HG03521 (cell line): ENCODE measurements at regions not wholly inside any gene's neighbourhood (a gene's known extent, or its start where the extent isn't known, plus 50 kb on each side); places are given as distances from the start of the nearest gene placed in this dataset.

Experiments used
- ATAC-seq: cut with Tn5 transposase; IDR thresholded peaks from one replicate; pipeline ENCODE4 v1.9.1; 2021; ENCODE audit warnings: mild to moderate bottlenecking, moderate library complexity; ENCODE audit not compliant: unreplicated experiment

GRCh38 chr3:71858503-71859122 lies 73.7 kb upstream of the PROK2 start:
- ATAC-seq, result no peak

DNA sequence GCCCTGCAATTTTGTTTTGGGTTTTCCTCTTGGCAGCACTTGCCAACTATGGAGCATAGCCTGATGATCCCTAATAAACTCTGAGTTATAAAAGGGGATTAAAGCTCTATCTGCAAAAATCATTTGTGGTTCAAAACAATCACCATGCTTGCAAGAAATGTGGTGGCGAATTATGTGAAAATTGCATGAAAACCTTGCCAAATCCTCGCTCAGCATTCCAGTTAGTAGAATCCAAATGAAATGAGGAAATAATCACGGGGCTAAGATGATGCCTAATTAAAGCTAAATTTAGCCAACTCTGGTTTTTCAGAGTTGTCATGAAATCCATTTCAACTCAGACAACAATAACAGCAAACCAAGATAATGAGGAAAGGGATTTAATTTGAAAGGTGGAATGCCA lies 73.0 kb upstream of the PROK2 start:
- no peak for ATAC-seq

- ATAC-seq, result no peak
Measured at GRCh38 chr3:71854706-71855105, 69.8 kb upstream of the PROK2 start.

GRCh38 chr3:71854096-71854495 lies 69.1 kb upstream of the PROK2 start:
- no peak for ATAC-seq

DNA sequence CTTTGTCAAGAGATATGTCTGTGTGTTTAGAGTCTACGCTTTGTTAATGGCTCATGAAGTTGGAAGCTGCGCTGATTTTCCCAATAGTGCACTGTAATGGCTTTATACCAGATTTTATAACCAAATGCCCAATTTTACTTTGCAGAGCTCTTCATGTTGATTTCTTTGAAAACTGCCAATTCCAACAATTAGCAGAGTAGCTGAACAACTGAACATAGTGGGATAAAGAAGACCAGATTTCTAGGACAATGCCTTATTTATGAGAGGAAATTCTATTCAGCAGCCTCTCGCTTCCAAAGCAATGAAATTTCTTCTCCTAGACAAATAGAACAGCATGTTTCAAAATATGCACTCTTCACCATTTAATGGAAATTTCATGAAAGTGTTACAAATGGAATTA lies 66.9 kb upstream of the PROK2 start:
- no peak for ATAC-seq

DNA sequence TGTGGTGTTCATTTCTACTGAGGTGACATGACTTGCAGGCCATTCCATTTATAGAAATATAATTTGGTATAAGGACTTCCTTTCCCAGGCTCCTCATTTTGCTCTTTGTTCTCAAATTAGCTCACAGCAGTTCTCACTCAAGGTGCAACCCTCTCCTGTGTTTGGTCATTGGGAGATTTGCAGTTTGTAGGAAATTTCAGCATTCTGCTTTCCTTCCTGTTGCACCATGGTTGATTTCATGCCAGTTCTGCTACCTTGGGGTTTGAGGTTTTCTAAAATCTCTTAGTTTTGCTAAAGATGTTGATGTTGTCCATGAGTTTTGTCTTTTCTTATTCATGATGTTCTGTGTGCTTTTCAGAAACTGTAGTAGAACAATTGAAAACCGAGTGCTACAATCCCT lies 65.7 kb upstream of the PROK2 start:
- no peak for ATAC-seq

GRCh38 chr3:71849681-71850080 lies 64.7 kb upstream of the PROK2 start:
- no peak for ATAC-seq

- ATAC-seq, result no peak
Measured at GRCh38 chr3:71847794-71848193, 62.8 kb upstream of the PROK2 start.

DNA sequence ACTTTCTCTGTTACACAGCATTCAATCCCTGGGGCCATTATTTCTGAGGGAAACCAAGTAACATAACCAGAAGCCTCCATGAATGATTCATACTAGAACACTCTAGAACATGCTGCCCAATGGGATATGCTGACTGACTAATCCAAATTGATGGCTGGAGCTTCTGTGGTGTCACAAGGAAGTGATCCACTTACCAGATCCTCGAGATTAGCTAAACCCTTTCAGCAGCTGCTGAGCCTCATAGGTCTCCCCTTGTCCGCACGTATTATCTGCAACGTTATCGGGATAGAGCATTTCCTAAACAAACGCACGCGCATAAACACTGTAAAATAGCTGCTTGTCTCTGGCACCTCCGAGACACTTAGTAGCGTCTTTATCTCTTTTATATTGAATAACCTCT lies 61.2 kb upstream of the PROK2 start:
- ATAC-seq, result no peak

- no peak for ATAC-seq
Measured at GRCh38 chr3:71843071-71843470, 58.1 kb upstream of the PROK2 start.

DNA sequence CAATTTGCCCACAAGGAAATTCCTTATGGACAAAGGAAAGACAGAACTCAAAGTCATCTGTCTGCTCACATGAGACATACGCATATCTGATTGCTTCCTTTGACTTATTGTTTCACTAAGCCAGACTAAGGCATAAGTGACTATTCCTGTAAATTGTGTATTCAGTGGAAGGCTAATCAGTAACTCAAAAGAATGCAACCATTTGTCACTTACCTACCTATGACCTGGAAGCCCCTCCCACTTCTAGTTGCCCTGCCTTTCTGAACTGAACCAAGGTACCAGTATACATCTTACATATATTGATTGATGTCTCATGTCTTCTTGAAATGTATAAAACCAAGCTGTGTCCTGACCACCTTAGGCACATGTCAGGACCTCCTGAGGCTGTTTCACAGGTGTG lies 53.5 kb upstream of the PROK2 start:
- no peak for ATAC-seq
